HFF-Myc (cell line): ENCODE measurements at regions not wholly inside any gene's neighbourhood (a gene's known extent, or its start where the extent isn't known, plus 50 kb on each side); places are given as distances from the start of the nearest gene placed in this dataset.

Source experiments
- DNase-seq: peaks from one replicate; pipeline ENCODE4 v3.0.0-alpha.2; 2011; ENCODE audit warnings: low read depth; ENCODE audit errors: extremely low read depth
- H3K4me3 ChIP-seq: replicated peaks from 2 replicates; pipeline ENCODE4 v1.5.1; 2011; ENCODE audit warnings: low read depth, mild to moderate bottlenecking, control low read depth, low read length
- CTCF ChIP-seq: IDR thresholded peaks from 2 replicates; pipeline ENCODE4 v1.5.1; 2012; ENCODE audit warnings: mild to moderate bottlenecking, low read depth, low read length, control low read depth; ENCODE audit errors: missing control alignments

DNA sequence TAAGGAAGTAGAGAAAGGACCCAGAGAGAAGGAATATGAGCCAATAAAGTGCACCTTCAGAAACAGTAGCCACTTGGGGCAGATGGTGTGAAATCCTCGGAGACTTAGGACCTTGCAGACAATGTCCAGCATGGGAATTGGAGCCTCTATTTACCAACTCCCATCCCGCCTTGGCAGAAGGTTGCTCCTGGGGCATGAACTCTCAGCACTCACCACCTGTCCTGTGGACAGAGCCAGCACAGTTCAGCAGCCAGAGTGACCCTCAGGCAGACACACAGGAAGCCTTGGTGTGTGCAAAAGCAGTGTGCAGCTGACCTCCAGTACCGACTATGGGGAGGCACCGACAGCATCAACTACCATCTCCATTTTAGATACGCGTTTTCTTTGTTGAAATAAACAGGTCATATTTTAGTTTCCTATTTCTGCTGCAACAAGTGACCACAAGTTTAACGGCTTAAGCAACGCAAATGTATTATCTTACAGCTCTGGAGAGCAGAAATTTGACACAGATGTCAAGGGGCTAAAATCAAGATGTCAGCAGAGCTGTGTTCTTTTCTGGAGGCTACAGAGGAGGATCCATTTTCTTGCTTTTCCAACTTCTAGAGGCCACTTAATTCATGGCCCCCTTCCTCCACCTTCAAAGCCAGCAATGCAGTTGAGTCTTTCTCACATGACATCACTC, 428.1 kb downstream of the MED13L start:
- H3K4me3 ChIP-seq, result no peak overlapping the region
- DNase-seq, result no peak
- no peak for TF ChIP-seq CTCF

GRCh38 chr12:115847398-115847797, 430.1 kb downstream of the MED13L start:
- DNase-seq, result no peak
- no peak for TF ChIP-seq CTCF

GRCh38 chr12:115846516-115846915, 431.0 kb downstream of the MED13L start:
- DNase-seq, result no peak
- no peak for TF ChIP-seq CTCF
- H3K4me3 ChIP-seq, result no peak overlapping the region

More at GRCh38 chr12:115847398-115847797, 430.1 kb downstream of the MED13L start:
- no peak overlapping the region for H3K4me3 ChIP-seq

DNA sequence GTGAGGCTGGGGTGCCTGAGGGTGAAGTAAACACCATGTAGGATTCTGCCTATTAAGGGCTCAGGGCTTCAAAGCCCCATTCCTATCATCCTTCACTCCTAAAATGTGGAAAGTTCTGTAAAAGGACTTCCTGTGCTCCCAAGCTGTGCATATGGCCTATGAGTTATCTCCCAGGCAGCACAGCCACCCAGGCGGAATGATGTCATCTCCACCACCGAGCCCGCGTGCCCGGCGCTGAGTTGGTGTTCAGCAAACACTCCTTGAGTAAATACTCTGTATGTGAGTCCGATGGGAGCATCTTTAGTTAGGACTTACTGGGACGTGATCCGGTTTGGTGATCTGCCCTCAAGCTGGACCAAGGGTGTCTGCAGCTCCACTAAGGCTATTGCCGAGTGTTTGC, 437.3 kb downstream of the MED13L start:
- H3K4me3 ChIP-seq, result no peak overlapping the region
- DNase-seq, result no peak
- no peak for TF ChIP-seq CTCF

GRCh38 chr12:115838952-115839351, 438.5 kb downstream of the MED13L start:
- H3K4me3 ChIP-seq, result no peak overlapping the region
- no peak for DNase-seq
- TF ChIP-seq CTCF, result no peak

DNA sequence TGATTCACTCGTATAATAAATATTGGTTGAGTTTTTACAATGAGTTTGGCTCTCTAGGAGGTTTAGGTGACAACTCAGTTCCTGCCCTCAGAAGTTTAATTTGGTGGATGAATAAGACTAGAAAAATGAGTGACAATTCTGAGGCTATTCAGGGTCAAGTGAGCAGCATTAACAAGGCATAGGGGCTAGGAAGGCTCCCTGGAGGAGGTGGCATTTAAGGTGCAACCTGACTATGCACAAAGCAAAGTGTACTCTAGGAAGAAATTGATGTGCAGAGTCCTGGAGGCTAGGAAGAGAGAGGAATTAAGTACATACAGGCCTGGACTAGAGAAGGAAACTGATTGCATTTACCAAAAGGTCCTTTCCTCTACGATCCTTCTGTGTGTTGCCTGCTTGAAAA, 440.3 kb downstream of the MED13L start:
- DNase-seq, result no peak
- TF ChIP-seq CTCF, result no peak
- no peak overlapping the region for H3K4me3 ChIP-seq

GRCh38 chr12:115835445-115835844, 442.0 kb downstream of the MED13L start:
- no peak for TF ChIP-seq CTCF
- DNase-seq, result no peak
- H3K4me3 ChIP-seq, result no peak overlapping the region
